Neural crest cell (in vitro differentiated cells): ENCODE measurements at regions not wholly inside any gene's neighbourhood (a gene's known extent, or its start where the extent isn't known, plus 50 kb on each side); places are given as distances from the start of the nearest gene placed in this dataset.

ENCODE experiments used
- DNase-seq: peaks from one replicate; pipeline ENCODE4 v3.0.0; 2021; ENCODE audit warnings: low read depth, mixed read lengths, low spot score
- H3K27ac Mint-ChIP-seq: one replicate; pipeline ENCODE4 v1.8.0; 2021; ENCODE audit warnings: mild to moderate bottlenecking, mixed read lengths; ENCODE audit not compliant: unreplicated experiment
- H3K27me3 Mint-ChIP-seq: 2 replicates; pipeline ENCODE4 v1.8.0; 2021; ENCODE audit warnings: low read depth, mild to moderate bottlenecking, mixed read lengths
- H3K36me3 Mint-ChIP-seq: 2 replicates; pipeline ENCODE4 v1.8.0; 2021; ENCODE audit warnings: low read depth, mild to moderate bottlenecking, mixed read lengths
- H3K4me1 Mint-ChIP-seq: 2 replicates; pipeline ENCODE4 v1.8.0; 2021; ENCODE audit warnings: mixed read lengths
- H3K4me3 Mint-ChIP-seq: one replicate; pipeline ENCODE4 v1.8.0; 2021; ENCODE audit warnings: mild to moderate bottlenecking, mixed read lengths
- H3K9me3 Mint-ChIP-seq: 2 replicates; pipeline ENCODE4 v1.8.0; 2021; ENCODE audit warnings: mixed read lengths
- TF ChIP-seq, protein P1 (sequence below): fragments of 200-600 bp; sonication (generic); conservative IDR thresholded peaks from 2 replicates; pipeline ENCODE4 v1.5.0; 2021; ENCODE audit warnings: antibody characterized with exemption, mild to moderate bottlenecking

DNA sequence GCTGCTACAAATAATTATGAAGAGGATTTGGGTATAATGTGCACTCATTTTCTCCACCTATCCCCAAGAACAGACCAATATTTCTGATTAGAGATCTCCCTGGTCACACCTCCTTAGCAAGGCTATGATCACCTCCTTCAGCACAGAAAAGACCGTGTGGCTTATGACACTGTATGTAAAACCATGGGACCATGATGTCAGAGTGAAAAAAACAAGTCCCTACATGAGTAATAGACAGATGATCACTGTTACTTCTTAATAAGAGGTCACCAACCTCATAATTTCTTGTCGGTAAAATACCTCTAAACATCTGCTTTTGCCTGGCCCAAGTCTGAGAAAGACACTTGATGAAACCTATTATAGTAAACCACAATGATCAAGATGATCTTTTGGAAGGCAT is 330.6 kb upstream of the F9 start:
- TF ChIP-seq, protein P1, sequence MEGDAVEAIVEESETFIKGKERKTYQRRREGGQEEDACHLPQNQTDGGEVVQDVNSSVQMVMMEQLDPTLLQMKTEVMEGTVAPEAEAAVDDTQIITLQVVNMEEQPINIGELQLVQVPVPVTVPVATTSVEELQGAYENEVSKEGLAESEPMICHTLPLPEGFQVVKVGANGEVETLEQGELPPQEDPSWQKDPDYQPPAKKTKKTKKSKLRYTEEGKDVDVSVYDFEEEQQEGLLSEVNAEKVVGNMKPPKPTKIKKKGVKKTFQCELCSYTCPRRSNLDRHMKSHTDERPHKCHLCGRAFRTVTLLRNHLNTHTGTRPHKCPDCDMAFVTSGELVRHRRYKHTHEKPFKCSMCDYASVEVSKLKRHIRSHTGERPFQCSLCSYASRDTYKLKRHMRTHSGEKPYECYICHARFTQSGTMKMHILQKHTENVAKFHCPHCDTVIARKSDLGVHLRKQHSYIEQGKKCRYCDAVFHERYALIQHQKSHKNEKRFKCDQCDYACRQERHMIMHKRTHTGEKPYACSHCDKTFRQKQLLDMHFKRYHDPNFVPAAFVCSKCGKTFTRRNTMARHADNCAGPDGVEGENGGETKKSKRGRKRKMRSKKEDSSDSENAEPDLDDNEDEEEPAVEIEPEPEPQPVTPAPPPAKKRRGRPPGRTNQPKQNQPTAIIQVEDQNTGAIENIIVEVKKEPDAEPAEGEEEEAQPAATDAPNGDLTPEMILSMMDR, result no peak
- peak overlapping the region; percentile 20 for H3K27ac Mint-ChIP-seq
- peak overlapping the region; percentile 92 for H3K4me3 Mint-ChIP-seq
- H3K9me3 Mint-ChIP-seq, result peaks cover 5% of the 10 kb centered on the region
- no peak for DNase-seq
- peaks cover 20% of the 10 kb centered on the region for H3K36me3 Mint-ChIP-seq
- peaks cover 15% of the 10 kb centered on the region for H3K27me3 Mint-ChIP-seq
- H3K4me1 Mint-ChIP-seq, result peaks cover 59% of the 10 kb centered on the region

DNA sequence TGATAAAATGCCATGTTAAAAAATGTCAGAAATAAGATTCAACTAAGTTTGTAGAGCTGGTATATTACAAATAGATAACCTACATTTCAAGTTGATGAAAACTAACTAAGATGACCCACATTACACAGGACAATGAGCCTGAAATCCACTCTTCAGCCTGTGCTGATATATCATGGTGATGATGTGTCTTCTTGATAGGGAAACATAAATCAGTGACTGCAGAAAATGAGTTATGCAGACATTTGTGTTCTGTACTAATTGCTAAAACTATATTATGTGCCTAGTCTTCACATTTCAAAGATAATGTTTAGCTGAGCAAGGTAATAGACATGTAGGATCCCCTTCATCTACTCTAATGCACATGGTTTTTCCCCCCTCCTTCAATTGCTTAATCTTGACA is 331.6 kb upstream of the F9 start:
- DNase-seq, result no peak
- TF ChIP-seq, protein P1, result no peak
- Mint-ChIP-seq H3K4me1 (peaks cover 66% of the 10 kb centered on the region), H3K4me3 (peak overlapping the region; percentile 8), H3K36me3 (peaks cover 22% of the 10 kb centered on the region), H3K27ac (no peak overlapping the region), H3K9me3 (peaks cover 5% of the 10 kb centered on the region), H3K27me3 (peaks cover 12% of the 10 kb centered on the region)

DNA sequence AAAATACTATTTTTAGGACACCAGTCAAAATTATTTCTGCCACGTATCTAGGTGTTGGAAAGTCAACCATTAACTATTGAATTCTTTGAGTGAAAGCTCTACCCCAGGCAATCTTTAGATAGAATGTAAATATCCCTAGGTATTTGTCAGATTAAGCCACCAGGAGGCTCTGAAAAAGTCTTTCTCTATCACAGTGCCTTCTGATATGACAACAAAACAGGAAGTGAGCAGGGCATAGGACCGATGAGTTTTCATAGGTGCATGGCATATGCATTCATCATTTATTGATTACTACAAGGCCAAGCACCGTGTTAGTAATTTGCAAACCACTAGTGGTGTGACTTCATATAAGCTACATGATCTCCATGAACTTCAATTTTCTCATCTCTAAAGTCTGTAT is 333.6 kb upstream of the F9 start:
- Mint-ChIP-seq H3K9me3 (peaks cover 5% of the 10 kb centered on the region), H3K4me1 (peaks cover 66% of the 10 kb centered on the region), H3K36me3 (peaks cover 27% of the 10 kb centered on the region), H3K4me3 (peak overlapping the region; percentile 2), H3K27me3 (peaks cover 5% of the 10 kb centered on the region), H3K27ac (no peak overlapping the region)
- DNase-seq, result no peak
- TF ChIP-seq, protein P1, result peak; percentile 22

DNA sequence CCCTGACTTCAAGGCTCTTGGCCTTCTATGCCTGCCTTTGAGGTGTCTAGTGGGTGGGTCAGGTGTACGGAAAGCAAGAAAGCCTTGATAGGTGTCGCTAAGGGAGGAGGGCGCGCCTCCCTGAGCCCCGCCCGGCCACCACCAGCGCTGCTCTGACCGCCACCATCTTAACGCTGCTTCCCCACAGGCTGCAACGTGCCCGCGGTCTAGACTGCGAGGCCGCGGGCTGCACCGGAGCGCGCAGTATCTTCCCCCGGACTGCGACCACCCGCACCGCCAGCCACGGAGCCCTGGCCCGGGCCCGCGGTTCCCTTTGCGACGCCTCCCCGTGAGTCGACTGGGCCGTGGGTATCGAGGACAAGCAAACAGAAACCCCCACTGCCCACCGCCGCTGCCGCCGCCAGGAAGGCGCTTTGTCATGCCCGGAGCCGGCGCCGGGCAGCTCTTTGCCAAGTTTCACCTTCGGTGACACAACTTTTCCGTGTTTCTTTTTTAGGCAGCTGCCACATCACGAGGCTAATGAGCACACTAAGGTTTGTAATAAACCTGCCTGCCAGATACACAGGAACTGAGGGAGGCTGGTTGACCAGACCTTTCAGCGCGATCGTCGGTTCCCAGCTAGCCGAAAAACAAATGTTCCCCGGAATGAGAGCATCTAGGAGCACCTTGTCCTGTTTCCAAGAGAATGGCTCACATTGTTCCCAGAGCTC is 335.8 kb upstream of the F9 start:
- H3K27me3 Mint-ChIP-seq, result peaks cover 5% of the 10 kb centered on the region

DNA sequence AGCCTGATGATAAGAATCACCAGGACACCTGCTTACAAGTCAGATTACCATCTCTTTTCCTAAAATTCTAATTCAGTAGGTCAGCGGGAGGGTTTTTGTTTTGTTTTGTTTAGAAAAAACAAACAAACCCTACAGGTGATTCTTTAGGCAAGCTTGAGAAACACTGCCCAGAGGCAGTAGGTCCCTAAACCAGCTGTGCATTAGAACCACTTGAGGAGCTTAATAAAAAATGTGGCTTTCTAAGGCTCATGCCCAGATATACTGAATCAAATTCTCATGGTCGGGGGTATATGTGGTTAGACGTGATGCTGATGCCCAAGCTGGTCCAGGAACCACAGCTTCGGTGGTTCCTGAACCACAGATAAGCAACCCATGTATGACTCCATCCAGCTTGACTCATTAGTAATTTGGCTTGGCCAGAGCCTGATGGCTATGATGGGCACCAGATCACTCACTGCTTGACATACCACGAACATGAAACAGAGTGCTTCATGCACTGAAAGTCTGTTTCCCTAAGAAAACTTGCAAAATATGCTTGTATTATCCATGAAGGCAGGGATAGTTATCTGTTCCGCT is 338.1 kb upstream of the F9 start:
- peaks cover 62% of the 10 kb centered on the region for H3K4me1 Mint-ChIP-seq
- H3K4me3 Mint-ChIP-seq, result peak overlapping the region; percentile 4
- peaks cover 20% of the 10 kb centered on the region for H3K36me3 Mint-ChIP-seq
- TF ChIP-seq, protein P1, result no peak
- H3K9me3 Mint-ChIP-seq, result peaks cover 2% of the 10 kb centered on the region
- H3K27ac Mint-ChIP-seq, result no peak overlapping the region
- peaks cover 5% of the 10 kb centered on the region for H3K27me3 Mint-ChIP-seq
- DNase-seq, result no peak

More for the DNA sequence above, 335.8 kb upstream of the F9 start:
- Mint-ChIP-seq H3K36me3 (peaks cover 27% of the 10 kb centered on the region), H3K9me3 (peaks cover 5% of the 10 kb centered on the region), H3K27ac (peak overlapping the region; percentile 76), H3K4me3 (peak overlapping the region; percentile 65), H3K4me1 (peaks cover 64% of the 10 kb centered on the region)
- DNase-seq, result no peak
- TF ChIP-seq, protein P1, result no peak
